Cardiac septum (tissue), 1 donor: ENCODE measurements at regions not wholly inside any gene's neighbourhood (a gene's known extent, or its start where the extent isn't known, plus 50 kb on each side); places are given as distances from the start of the nearest gene placed in this dataset.

Source experiments
- DNase-seq: peaks from one replicate; pipeline ENCODE4 v3.0.0-alpha.2; 2020; ENCODE audit warnings: low spot score
- intact Hi-C: fragments of 100-400 bp; cut with DNase I; formaldehyde crosslinking; loops from one replicate; pipeline ENCODE4 v1.14.0; 2022
- donor health status: DM: no; HTN: no; CAD: no.

DNA sequence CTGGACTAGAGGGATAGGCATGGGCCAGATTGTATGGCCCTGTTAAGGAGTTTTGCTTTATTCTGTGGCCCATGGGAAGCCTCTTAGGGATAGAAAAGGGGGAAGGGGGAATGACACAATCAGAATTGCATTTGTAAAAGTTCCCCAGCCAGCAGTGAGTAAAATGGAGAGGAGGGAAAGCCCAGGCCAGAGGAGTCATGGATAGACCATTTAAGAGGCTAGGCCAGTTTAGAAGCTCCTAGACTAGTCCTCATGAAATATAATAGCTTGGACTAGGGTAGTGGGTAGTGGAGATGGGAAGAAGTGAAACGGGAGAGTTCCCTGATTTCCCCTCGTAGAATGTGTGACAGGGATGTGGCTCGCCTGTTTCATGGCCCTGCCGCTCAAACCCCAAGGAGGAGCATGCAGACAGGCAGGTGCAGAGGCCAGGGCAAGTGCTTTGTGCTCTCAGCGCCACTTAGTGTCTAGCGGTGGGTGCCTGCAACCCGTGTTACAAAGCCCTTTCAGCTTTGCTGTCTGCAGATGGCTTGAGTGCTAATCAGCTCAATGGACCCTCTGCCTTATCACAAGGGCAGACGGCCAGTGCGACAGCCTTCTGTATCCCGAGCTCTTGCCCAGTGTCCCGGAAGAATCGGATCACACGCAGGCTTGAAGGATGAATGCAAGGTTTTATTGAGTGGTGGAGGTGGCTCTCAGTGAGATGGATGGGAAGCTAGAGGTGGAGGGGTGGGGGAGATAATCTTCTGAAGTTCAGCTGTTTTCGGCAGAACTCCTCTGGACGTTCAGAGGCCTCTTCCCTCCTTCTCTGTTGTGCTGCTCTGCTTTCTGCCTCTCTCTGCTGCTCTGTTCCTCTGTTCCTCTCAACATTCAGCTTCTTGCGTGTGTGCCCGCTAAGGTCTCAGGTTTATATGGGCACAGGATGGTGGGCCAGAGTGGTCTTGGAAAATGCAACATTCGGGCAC is 141.1 kb downstream of the CEP57L1 start:
- no peak for DNase-seq
- intact Hi-C loops, result no loop called here

DNA sequence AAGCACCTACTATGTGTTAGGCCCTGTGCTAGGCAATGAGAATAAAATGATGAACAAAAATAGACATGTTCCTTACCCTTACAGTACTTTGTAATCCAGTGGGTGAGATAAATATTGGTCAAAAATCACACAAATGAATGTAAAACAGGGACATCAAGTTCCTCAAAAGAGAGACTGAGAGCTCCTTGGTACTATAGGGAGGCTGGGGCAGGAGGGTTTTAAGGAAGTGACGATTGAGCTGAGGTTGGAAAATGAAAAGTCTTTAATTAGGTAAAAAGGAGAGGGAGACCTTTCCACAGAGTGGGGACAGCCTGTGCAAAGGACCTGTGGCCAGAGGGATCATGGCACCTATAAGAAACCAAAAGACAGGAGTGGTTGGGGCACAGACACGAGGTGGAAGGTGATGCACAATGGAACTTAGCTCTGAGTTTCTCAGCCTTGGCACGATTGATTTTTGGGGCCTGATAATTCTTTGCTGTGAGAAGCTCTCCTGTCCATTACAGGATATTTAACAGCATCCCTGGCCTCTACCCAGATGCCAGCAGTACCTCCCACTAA is 140.3 kb downstream of the CEP57L1 start:
- no peak for DNase-seq
- intact Hi-C loops, result no loop called here

DNA sequence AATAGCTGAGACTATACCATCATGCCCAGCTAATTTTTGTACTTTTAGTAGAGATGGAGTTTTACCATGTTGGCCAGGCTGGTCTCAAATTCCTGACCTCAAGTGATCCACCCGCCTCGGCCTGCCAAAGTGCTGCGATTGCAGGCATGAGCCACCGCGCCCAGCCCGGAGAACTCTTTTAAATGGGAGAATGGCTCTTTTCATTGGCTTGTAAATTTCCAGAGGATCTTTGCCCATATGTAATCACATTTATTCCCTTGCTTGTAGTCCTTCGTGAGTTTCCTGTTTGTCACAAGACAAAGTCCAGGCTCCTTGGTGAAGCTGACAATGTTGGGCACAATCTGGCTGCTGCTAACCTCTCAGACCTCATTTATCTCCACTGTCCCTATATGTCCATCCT is 135.1 kb downstream of the CEP57L1 start:
- intact Hi-C loops, result no loop called here

GRCh38 chr6:109229536-109229935 is 134.2 kb downstream of the CEP57L1 start:
- intact Hi-C loops, result no loop called here
- no peak for DNase-seq

More for the DNA sequence above, 135.1 kb downstream of the CEP57L1 start:
- DNase-seq, result no peak

DNA sequence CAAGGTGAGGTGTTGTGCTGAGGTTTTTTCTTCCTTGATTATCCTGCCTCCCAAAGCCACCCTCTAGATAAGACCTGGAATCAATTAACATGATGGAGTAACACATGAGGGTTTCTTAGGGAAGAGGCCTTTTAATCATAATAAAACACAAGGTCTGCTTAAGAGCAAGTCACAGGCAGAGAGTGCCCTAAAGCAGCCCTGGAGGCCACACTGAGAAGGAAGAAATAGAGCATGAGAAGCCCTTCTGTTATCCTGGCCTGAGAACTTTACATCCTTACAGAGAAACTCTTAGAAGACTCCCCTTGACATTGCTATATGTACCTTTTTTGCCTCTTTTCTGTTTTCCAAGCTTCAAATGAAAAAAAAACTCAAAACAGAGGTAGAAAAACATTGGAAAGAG is 132.3 kb downstream of the CEP57L1 start:
- DNase-seq, result no peak
- intact Hi-C loops, result no loop called here

DNA sequence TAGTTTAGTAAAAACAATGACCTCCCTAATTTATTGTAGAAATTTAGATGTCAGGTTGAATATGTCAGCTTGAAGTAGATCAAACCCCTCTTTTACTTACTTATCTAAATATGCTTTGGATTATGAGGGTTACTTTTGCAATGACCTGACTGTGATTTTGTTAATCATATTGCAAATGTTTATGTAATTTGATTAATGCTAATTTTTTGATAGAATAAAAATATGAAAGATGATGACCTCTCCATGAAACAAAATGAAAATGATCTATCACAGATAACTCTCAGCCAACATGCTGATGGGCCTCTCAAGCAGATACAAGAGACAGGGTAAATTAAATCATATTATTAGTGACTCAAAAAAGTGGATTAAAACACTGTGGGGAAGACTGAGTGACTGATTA is 131.0 kb downstream of the CEP57L1 start:
- DNase-seq, result no peak
- intact Hi-C loops, result no loop called here

GRCh38 chr6:109225946-109226345 is 130.6 kb downstream of the CEP57L1 start:
- no peak for DNase-seq
- intact Hi-C loops, result no loop called here

DNA sequence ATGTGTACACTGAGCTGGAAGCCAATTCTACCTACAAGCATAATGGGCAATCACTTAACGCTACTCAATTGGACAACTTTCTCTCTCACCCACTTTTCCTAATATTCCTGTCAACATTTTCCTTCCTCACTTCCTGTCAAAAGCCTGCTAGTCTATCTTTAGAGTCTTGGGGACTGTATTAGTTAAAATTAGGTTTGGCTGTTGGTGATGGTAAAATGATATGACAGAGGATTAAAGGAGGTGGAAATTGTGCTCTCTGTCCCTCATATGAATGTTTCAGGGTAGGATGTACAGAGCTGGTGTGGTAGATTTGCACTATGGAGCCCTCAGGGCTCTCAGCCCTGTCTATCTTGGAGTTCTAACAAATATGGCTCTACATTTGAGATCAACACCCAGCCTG is 129.7 kb downstream of the CEP57L1 start:
- no peak for DNase-seq
- intact Hi-C loops, result no loop called here

GRCh38 chr6:109224107-109224875 is 129.0 kb downstream of the CEP57L1 start:
- intact Hi-C loops, result no loop called here

GRCh38 chr6:109222848-109223247 is 127.5 kb downstream of the CEP57L1 start:
- intact Hi-C loops, result no loop called here

More at GRCh38 chr6:109224107-109224875, 129.0 kb downstream of the CEP57L1 start:
- DNase-seq, result no peak

GRCh38 chr6:109221543-109222195 is 126.4 kb downstream of the CEP57L1 start:
- no peak for DNase-seq
- intact Hi-C loops, result no loop called here

More at GRCh38 chr6:109222848-109223247, 127.5 kb downstream of the CEP57L1 start:
- no peak for DNase-seq
